ENCODE measurements at regions not wholly inside any gene's neighbourhood (a gene's known extent, or its start where the extent isn't known, plus 50 kb on each side); places are given as distances from the start of the nearest gene placed in this dataset.
A peak's percentile ranks its signal among the peaks of the same experiment; 100 is the strongest.

DNA sequence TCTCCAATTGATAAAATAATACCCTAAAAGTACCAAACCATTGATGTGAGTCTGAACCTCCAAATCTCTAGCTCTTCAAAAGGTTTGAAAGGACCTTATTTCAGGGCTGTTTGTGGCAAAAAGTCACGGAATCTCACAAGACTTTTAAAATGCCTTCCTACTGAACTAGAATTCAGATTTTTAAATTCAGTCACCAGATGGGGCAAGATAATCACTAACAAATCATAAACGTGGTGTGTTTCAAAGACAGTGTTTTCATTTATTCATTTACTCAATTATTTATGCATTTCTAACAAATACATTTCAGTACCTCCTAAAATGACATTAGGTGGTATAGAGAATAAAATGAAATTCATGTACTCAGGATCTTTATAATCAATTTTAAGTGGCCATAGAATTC is 68.2 kb upstream of the SMC2 start:
- no peak for FAIRE-seq
- no peak for DNase-seq (ENCODE audit: insufficient read length)
- TF ChIP-seq POLR2A (IDR thresholded peaks at IDR 0.05; ENCODE audit: low read depth, low read length): no peak
- TF ChIP-seq POLR2AphosphoS5 (IDR thresholded peaks at IDR 0.05; ENCODE audit: low read depth, low read length): no peak
- TF ChIP-seq TAF1 (IDR thresholded peaks at IDR 0.05; ENCODE audit: borderline replicate concordance, low read depth, low read length): no peak

DNA sequence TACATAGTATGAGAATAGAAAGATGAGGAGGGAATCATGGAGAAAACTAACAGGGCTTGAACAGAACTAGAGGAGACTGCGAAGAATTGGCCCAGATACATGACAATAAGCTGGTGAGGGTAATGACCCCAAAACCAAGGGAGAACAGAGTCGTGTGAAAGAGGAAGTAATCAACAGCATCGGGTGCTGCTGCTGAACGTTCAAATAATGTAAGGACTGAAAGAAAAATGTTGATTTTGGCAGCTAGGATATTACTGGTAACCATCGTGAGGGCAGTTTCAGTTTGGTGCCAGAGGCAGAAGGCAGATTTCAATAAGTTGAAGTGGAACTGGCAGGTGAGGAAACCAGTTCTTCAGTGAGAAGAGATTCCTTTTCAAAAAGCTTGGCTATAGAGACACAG is 66.8 kb upstream of the SMC2 start:
- TF ChIP-seq POLR2AphosphoS5 (IDR thresholded peaks at IDR 0.05; ENCODE audit: low read depth, low read length) (no peak), TAF1 (IDR thresholded peaks at IDR 0.05; ENCODE audit: borderline replicate concordance, low read depth, low read length) (no peak), POLR2A (IDR thresholded peaks at IDR 0.05; ENCODE audit: low read depth, low read length) (no peak)
- DNase-seq (ENCODE audit: insufficient read length) (no peak), FAIRE-seq (peak; percentile 72)

DNA sequence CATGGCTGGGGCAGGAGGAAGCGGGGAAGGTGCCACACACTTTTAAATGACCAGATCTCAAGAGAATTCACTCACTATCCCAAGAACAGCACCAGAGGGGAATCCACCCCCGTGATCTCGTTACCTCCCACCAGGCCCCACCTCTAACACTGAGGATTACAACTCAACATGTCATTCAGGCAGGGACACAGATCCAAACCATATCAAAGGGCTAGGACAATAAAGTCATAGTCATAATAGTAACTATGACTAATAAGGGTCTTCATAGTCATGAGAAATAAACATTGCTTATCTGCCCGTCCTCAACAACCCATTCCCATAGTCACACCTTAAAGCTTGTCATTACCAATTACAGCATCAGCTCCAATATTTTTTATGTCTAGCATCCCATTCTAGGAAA is 65.3 kb upstream of the SMC2 start:
- TF ChIP-seq POLR2A (IDR thresholded peaks at IDR 0.05; ENCODE audit: low read depth, low read length): no peak
- no peak for TF ChIP-seq POLR2AphosphoS5 (IDR thresholded peaks at IDR 0.05; ENCODE audit: low read depth, low read length)
- no peak for TF ChIP-seq TAF1 (IDR thresholded peaks at IDR 0.05; ENCODE audit: borderline replicate concordance, low read depth, low read length)
- no peak for DNase-seq (ENCODE audit: insufficient read length)
- FAIRE-seq: no peak
